Common myeloid progenitor, CD34-positive (primary cell): ENCODE measurements at regions not wholly inside any gene's neighbourhood (a gene's known extent, or its start where the extent isn't known, plus 50 kb on each side); places are given as distances from the start of the nearest gene placed in this dataset.
"Not testable (repeated sequence)": the region's sequence is repeated elsewhere in the genome, so short reads cannot be mapped to it uniquely, and the experiment has no call there.

Experiments used
- CTCF ChIA-PET: fragments of 350-600 bp; sonication (Branson Sonifier 250); formaldehyde crosslinking; loops from one replicate; lab custom pipeline; 2021; ENCODE audit warnings: antibody characterized with exemption; lab: Charles Lee
- POLR2A ChIA-PET: fragments of 350-600 bp; sonication (Branson Sonifier 250); formaldehyde crosslinking; loops from one replicate; lab custom pipeline; 2021; ENCODE audit warnings: antibody characterized with exemption; lab: Charles Lee
- DNase-seq, 3 donors: peaks; one replicate each; pipeline versions ENCODE4 v3.0.0 to v3.0.0-alpha.2; 2013
- H3K27ac ChIP-seq, 2 experiments: 1 replicate in 1 of 2; 2 replicates in 1 of 2; pipeline ENCODE4 v1.7.0; 2013; ENCODE audit warnings: inconsistent platforms in 2 of 2, low read length in 2 of 2, mild to moderate bottlenecking in 2 of 2, low read depth in 1 of 2, moderate library complexity in 1 of 2; ENCODE audit not compliant: severe bottlenecking in 2 of 2, insufficient read depth in 1 of 2, poor library complexity in 1 of 2
- H3K27me3 ChIP-seq, 5 experiments: replicated peaks in 2 of 5; 1 replicate in 3 of 5; 2 replicates in 2 of 5; pipeline versions ENCODE4 v1.6.1 to v1.7.0; 2013; ENCODE audit warnings: low read length in 4 of 5, mild to moderate bottlenecking in 2 of 5, moderate library complexity in 2 of 5, inconsistent platforms in 1 of 5; ENCODE audit not compliant: insufficient read depth in 5 of 5, control insufficient read depth in 4 of 5
- H3K36me3 ChIP-seq, 4 experiments: 1 replicate in 2 of 4; 2 replicates in 2 of 4; pipeline versions ENCODE4 v1.6.1 to v1.7.0; 2013; ENCODE audit warnings: low read length in 3 of 4, control low read depth in 1 of 4, mild to moderate bottlenecking in 1 of 4; ENCODE audit not compliant: control insufficient read depth in 4 of 4, insufficient read depth in 4 of 4
- H3K4me1 ChIP-seq, 4 experiments: 1 replicate in 3 of 4; 2 replicates in 1 of 4; pipeline versions ENCODE4 v1.6.1 to v1.7.1; 2013; ENCODE audit warnings: low read length in 3 of 4, mild to moderate bottlenecking in 3 of 4, control low read depth in 1 of 4, inconsistent platforms in 1 of 4, moderate library complexity in 1 of 4; ENCODE audit not compliant: control insufficient read depth in 4 of 4, insufficient read depth in 4 of 4; ENCODE audit errors: control extremely low read depth in 1 of 4
- H3K4me3 ChIP-seq, 7 experiments: 1 replicate in 4 of 7; 2 replicates in 3 of 7; pipeline versions ENCODE4 v1.5.1 to v1.7.0; 2013; ENCODE audit warnings: mild to moderate bottlenecking in 7 of 7, low read length in 6 of 7, moderate library complexity in 6 of 7, inconsistent platforms in 2 of 7, low read depth in 2 of 7, control low read depth in 1 of 7; ENCODE audit not compliant: insufficient read depth in 4 of 7, control insufficient read depth in 1 of 7; ENCODE audit errors: extremely low read depth in 1 of 7
- H3K9me3 ChIP-seq, 5 experiments: 1 replicate in 4 of 5; 2 replicates in 1 of 5; pipeline versions ENCODE4 v1.6.1 to v1.7.1; 2013; ENCODE audit warnings: low read length in 4 of 5, mild to moderate bottlenecking in 2 of 5, inconsistent platforms in 1 of 5, low read depth in 1 of 5, moderate library complexity in 1 of 5; ENCODE audit not compliant: control insufficient read depth in 4 of 5, insufficient read depth in 2 of 5; ENCODE audit errors: control extremely low read depth in 1 of 5
- WGBS: methylation state at CpG from one replicate; pipeline ENCODE4 v1.1.5; 2013; ENCODE audit not compliant: insufficient coverage; 5-methylcytosine and 5-hydroxymethylcytosine counted together

GRCh38 chr6:28800647-28801046 is 123.1 kb downstream of the TRIM27 start:
- H3K4me1 ChIP-seq, DNase-seq, H3K27ac ChIP-seq, H3K4me3 ChIP-seq, CTCF ChIA-PET, H3K36me3 ChIP-seq, POLR2A ChIA-PET, H3K9me3 ChIP-seq: not testable (repeated sequence)
- WGBS, result 92% methylated on average over 4 of the region's 4 CpGs
- H3K27me3 ChIP-seq, result peaks cover 14 to 85% (median 36%) of the 10 kb centered on the region in 5 experiments

DNA sequence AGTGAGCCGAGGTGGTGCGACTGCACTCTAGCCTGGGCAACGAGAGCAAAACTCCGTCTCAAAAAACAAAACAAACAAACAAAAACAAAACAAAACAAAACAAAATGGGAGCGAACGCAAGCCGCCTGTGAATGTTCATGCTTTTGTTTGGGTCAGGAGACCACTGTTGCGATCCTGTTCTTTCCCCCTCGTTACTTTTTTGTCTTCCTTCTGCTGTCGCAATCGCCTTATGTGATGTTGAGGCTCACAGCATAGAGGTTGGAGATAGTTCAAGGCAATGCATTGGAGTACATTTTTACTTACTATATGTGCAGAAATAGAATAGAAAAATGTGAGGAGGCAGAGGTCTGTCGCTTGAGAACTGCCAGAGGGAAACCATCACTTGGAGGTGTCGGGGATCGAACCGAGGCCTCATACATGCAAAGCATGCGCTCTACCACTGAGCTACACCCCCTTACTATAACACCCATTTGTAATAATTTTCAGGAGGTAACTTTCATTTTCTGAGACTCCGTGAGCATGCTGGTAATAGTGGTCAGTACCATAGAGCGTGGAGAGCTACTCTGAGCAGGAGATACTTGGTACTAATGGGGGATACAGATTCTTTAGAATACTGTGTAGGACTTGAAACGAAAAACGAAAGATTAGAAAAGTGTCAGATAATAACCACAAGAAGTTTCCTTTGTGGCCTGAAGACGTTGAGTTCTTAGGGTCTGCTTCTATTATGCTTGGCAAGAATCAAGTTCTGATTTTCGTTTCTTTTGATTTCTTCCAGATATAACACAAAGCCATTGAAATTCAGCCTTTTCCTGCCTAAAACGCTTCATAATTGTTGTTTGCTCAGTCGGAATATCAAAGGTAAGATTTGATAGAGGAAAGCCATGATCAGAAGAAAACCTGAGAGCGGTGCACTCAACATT is 121.1 kb downstream of the TRIM27 start:
- ChIA-PET POLR2A (interaction anchor here (0.7 kb wide), 1 partner anchor 248 kb away, joined by 3 read pairs; no protein-coding TSS in a partner anchor), CTCF (no interaction called here)
- Histone ChIP-seq H3K9me3 (peaks cover 0 to 9% (median 3%) of the 10 kb centered on the region in 5 experiments), H3K4me1 (no peaks in the 10 kb centered on the region), H3K4me3 (peak overlapping the region in 1 of 7 experiments; percentile 4), H3K27me3 (peaks cover 21 to 85% (median 36%) of the 10 kb centered on the region in 5 experiments), H3K27ac (no peak overlapping the region), H3K36me3 (no peaks in the 10 kb centered on the region)
- DNase-seq, result no peak
- 46% methylated on average over 14 of the region's 25 CpGs for WGBS

DNA sequence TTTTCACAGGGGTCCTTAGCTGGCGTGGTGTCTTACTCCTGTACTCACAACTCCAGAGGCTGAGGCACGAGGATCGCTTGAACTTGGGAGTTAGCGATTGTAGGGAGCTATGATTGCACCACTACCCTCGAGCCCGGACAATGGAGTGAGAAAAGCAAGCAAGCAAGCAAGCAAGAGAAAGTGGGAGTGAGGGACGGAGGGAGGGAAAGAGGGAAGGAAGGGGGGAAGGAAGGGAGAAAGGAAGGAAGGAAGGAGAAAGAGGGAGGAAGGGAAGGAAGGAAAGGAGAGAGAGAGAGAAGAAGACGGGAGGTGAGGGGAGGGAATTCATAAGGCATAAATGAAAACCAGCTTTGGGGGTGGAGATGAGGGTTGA is 120.5 kb downstream of the TRIM27 start:
- Histone ChIP-seq H3K9me3 (peaks cover 0 to 9% (median 3%) of the 10 kb centered on the region in 5 experiments), H3K36me3 (no peaks in the 10 kb centered on the region), H3K4me1 (peaks cover 0 to 3% (median 1%) of the 10 kb centered on the region in 4 experiments), H3K4me3 (no peak overlapping the region), H3K27me3 (peaks cover 23 to 86% (median 42%) of the 10 kb centered on the region in 5 experiments), H3K27ac (no peak overlapping the region)
- DNase-seq, result no peak
- ChIA-PET CTCF (no interaction called here), POLR2A (interaction anchor here (0.7 kb wide), 1 partner anchor 249 kb away, joined by 3 read pairs; no protein-coding TSS in a partner anchor)
- WGBS, result 5% methylated on average over 8 of the region's 8 CpGs

DNA sequence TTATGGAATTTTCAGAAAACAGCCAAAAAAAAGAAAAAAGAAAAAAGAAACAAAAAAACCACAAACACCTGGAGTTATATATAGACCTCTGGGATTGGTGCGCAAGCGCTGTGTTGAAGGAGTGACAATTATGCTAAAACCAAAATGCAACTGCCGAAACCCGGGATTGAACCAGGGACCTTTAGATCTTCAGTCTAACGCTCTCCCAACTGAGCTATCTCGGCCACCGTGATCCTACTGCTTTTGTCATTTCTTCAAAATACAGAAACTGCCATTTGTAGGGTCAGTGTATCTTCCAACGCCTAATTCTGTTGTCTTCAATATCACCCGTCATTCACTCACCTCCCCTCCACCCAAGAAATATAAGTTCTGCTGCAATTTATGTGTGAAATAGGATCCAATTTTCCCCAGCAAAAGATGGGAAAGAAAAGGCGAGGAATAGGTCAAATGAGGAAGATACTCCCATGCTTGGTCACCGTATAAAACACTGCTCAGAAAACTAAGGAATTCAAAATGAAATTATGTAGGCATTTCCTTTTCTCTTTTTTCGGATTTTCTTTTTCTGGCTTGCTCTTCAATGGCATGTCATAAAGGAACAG is 116.0 kb downstream of the TRIM27 start:
- Histone ChIP-seq H3K9me3 (peaks cover 0 to 8% (median 3%) of the 10 kb centered on the region in 5 experiments), H3K36me3 (no peaks in the 10 kb centered on the region), H3K27me3 (peaks cover 31 to 100% (median 60%) of the 10 kb centered on the region in 5 experiments), H3K27ac (no peak overlapping the region), H3K4me1 (peaks cover 0 to 8% (median 3%) of the 10 kb centered on the region in 4 experiments), H3K4me3 (peak overlapping the region in 1 of 7 experiments; percentile 30)
- ChIA-PET CTCF (no interaction called here), POLR2A (interaction anchor here (0.7 kb wide), 1 partner anchor 825 kb away, joined by 4 read pairs; the partner anchor contains the start of gene GABBR1)
- peak; percentile 33 to 66 (median 64) for DNase-seq
- 11% methylated on average over 10 of the region's 12 CpGs for WGBS

DNA sequence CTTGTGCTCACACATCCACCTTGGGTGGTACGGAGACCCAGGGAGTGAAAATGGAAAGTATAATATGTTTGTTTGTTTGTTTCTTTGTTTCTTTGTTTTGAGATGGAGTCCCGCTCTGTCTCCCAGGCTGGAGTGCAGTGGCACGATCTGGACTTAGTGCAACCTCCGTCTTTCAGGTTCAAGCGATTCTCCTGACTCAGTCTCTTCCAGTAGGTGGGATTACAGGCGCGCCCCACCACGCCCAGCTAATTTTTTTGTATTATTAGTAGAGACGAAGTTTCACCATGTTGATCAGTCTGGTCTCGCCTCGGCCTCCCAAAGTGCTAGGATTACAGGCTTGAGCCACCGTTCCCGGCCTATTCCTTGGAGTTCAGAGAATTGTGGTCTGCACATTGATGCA is 115.4 kb downstream of the TRIM27 start:
- H3K9me3 ChIP-seq, result peaks cover 0 to 8% (median 3%) of the 10 kb centered on the region in 5 experiments
- CTCF ChIA-PET, result no interaction called here
- no peak for DNase-seq
- 27% methylated on average over 8 of the region's 13 CpGs for WGBS
- POLR2A ChIA-PET, result no interaction called here
- H3K4me1 ChIP-seq, result peaks cover 0 to 8% (median 3%) of the 10 kb centered on the region in 4 experiments
- no peak overlapping the region for H3K27ac ChIP-seq
- peak overlapping the region in 1 of 7 experiments; percentile 30 for H3K4me3 ChIP-seq
- H3K36me3 ChIP-seq, result no peaks in the 10 kb centered on the region
- peaks cover 31 to 100% (median 63%) of the 10 kb centered on the region in 5 experiments for H3K27me3 ChIP-seq

- Histone ChIP-seq H3K27me3 (peaks cover 25 to 100% (median 74%) of the 10 kb centered on the region in 5 experiments), H3K4me3 (no peak overlapping the region), H3K4me1 (peaks cover 0 to 13% (median 6%) of the 10 kb centered on the region in 4 experiments), H3K36me3 (no peaks in the 10 kb centered on the region), H3K27ac (no peak overlapping the region), H3K9me3 (peaks cover 0 to 10% (median under 1%) of the 10 kb centered on the region in 5 experiments)
- 3% methylated on average over 23 of the region's 33 CpGs for WGBS
- DNase-seq, result peak in 1 of 3 donors; percentile 30
- CTCF ChIA-PET, result no interaction called here
- POLR2A ChIA-PET, result no interaction called here
Observed at GRCh38 chr6:28809947-28810658, 113.7 kb downstream of the TRIM27 start.
